GM19043 (cell line): ENCODE measurements at regions not wholly inside any gene's neighbourhood (a gene's known extent, or its start where the extent isn't known, plus 50 kb on each side); places are given as distances from the start of the nearest gene placed in this dataset.
"Not testable (repeated sequence)": the region's sequence is repeated elsewhere in the genome, so short reads cannot be mapped to it uniquely, and the experiment has no call there.

Experiments
- ATAC-seq: cut with Tn5 transposase; IDR thresholded peaks from one replicate; pipeline ENCODE4 v1.9.1; 2021; ENCODE audit warnings: low read depth; ENCODE audit not compliant: unreplicated experiment

DNA sequence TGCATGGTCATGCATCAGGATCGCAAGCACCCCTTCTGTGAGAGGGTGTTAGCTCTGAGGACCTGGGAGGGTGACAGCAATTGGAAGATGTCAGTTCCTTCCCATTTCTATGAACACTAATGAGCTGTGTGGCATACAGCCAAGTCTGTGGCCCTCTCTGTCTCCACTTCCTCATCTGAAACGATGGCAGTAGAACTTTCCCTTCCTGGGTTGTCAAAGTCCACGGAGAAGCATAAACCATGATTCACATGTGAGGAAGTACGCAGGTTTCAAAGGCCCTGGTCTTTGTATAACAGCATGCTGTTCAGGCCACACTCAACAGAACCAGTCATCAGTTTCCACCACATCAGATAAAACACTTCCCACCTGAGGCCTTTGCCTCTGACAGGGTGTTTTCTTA, 167.4 kb upstream of the RAB6C start:
- ATAC-seq, result peak; percentile 76

DNA sequence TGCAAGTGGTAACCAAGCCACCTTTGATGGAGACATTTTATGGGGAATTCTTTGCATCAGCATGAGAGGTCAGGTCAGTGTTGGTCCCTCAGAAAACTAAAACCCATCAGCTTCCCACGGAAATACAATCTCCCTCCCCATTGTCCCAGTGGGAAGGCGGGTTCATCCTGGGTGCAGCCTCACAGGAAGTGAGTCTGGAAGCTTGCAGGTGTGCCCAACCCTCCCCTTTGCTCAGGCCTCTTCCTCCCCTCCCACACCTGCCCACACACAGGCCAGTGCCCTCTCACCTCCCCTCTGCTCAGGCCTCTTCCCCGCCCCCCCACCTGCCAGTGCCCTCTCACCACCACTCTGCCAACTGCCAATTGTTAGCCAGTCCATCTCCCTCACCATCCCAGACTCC, 166.8 kb upstream of the RAB6C start:
- no peak for ATAC-seq

DNA sequence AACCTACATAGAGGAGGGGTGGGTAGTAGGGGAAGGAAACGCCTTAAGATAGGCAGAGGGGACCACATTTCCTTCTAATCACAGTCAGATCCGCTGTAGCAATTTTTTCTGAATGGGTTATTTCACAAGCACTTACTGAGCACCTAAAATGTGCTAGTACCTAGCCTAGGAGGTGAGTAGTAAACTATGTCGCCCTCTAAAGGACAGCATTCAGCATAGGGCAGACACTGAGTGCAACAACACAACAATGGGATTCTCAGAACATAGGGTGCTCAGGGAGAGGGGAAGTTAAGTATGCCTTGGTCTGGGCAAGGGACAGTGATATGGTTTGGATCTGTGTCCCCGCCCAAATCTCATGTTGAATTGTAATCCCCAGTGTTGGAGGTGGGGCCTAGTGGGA, 166.1 kb upstream of the RAB6C start:
- no peak for ATAC-seq

DNA sequence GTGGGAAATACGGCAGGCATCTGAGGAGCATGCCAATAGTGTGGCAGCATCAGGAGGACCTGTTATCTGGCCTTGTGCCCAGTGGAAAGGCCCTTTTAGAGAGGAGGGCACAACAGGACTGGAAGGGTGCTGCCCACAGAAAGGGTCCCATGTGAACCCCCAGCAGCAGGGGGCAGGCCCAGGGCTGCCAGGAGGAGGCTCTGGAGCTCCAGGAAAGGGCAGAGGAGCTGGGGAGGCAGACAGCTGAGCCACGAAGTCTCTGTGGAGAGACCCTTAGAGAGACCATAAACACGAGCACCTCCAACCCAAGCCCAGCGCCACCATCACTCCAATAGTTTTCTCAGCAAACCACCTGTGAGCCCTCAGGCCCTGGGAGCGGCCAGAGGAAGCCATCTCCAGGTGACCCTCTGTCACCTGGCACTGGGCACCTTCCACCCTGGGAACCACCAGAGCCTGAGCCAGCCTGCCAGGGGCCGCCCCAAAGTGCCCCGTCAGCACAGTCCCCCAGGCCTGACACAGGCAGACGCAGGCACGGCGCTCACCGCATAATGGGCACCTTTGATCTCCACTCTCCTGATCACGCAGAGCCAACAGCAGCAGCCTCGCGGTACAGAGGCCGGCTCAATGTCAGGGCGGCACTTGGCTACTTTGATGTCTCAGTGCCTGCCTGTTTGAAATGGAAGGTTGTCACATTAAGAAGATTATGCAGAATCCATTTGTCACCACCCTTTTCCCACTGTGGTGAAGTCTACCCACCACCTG, 162.5 kb upstream of the RAB6C start:
- no peak for ATAC-seq

DNA sequence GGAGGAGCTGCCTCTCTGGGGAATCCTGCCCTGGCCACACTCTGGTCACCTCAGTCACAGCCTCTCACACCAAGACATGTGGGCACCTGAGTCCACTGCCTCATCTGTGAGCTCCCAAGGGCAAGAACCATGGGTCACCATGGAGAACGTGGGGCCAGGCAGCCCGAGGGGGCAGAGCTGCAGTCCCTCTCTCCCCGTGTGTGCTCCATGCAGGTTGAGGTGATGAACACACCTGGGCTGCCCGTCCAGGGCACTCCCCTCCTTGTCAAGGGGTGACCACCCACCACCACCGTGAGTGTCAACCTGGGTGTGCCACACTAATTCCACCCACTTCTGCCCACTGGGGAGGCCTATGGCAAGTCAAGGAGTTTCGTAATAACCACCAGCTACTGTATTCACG, 159.6 kb upstream of the RAB6C start:
- no peak for ATAC-seq

DNA sequence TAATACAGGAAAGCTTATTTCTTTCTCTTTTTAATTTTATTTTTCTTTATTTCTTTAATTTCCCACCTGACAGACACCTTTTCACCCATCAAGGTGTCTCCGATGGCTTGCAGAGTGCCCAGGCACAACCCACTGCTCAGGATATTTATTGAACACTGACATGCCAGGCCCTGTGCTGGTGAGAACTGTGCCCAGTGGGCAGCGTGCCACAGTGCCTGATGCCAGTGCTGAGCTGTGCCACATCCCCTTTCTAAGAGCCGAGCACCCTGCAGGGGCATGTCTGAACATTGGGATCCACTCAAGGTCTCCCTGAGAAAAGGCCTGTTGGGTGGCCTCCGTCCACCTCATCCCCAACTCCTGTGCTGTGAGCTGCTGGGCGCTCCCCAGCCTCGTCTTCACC, 158.6 kb upstream of the RAB6C start:
- no peak for ATAC-seq

DNA sequence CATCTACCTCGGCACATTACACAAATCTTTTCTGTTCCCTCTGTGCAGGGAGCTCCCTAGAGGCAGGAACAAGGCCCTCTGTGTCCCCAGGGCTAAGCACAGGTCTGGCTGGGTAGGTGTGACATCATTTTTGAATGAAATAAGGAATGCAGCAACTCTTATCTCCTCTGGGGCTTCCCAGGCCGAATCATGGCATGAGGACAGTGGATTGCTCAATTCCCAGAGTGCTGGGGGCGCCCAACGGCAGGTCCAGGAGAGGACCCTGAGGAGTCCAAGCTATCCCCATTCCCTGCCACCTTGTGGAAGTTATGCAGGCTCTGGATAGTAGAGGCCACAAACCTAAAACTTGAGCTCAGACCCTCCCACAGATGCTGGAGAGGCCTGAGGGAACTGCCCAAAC, 158.0 kb upstream of the RAB6C start:
- ATAC-seq, result no peak

DNA sequence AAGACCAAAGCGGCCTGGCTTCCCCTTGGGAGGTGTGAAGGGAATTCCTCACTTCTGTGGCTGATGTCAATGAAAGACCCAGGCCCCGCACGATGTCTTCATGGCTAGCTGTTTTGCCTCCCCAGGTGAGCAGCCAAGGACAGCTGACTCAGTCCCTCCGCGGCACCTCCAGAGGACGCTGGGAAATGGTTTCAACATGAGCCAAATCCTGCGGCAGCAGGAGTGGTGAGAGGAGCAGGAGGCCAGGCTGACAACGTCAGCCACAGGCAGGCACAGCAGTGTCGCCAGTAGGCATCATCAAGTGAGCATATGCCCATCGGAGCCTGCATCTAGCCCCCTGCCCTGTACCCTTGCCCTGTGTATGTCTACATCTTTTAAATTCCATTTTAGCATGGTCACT, 156.4 kb upstream of the RAB6C start:
- ATAC-seq, result no peak

DNA sequence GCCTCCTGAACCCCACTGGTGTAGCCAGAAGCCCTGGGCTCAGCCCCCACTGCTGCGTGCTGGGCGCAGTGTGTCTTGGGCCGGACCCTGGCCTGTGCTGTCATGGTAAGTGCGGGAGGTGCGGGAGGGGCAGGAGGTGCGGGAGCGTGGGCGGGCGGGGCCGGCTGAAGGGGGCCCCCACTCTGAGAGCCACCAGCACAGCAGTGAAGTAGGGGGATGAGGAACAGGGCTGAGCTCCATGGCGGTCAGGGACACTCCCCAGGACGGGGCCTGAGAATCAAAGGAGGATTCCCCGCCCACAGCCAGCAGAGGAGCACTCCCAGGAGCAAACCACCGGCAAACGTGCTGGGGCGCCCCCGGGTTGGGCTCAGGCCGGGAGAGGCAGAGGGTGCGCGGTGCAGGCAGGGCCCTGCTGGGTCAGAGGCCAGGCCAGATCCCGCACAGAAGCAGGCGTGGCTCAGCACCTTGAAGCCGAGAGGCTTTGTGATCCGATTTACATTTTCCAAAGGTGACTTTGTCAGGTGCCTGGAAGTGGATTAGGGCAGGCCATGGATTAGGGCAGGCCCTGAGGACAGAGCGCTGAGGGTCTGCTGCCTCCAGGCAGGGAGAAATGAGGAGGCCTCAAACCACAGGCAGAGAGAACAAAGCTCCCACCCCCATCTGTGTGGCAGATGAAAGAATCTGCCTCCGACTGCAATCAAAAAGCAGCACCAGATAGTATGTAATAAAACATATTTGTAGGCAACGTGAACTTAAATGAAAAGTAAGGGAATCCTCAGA, 152.0 kb upstream of the RAB6C start:
- ATAC-seq, result no peak

DNA sequence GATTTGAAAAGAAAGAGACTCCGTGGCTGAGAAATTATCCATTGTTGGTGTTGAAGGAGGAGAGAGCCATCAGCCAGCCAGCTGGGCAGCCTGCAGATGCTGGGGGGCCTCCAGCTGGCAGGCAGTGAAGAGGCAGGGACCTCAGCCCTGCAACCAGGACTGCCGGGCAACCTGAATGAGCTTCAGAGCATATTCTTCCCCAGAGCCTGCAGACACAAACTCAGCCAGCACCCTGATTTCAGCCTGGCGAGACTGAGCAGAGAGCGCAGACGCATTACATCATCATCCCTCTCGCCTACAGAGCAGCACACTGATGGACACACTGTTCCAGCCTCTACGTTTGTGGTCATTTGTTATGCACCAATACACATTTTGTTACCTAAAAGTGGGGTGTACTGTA, 150.7 kb upstream of the RAB6C start:
- no peak for ATAC-seq

DNA sequence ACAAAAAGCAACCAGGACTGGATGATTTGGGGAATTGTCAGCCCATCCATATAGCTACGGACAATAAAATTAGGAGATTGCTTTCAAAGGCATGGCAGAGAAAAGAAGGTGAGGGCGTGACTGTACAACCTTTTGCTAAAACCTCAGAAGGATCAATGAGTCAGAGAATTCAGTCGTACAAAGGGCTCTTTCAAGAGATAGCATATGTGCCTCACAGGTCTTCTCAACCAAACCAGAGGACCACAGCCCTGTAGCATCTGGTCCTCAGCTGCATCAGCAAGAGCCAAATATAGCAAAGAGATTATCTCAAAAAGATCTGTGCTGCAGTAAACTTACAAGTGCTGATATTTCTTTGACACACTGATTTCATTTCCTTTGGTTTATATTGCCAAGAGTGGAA, 149.9 kb upstream of the RAB6C start:
- no peak for ATAC-seq

DNA sequence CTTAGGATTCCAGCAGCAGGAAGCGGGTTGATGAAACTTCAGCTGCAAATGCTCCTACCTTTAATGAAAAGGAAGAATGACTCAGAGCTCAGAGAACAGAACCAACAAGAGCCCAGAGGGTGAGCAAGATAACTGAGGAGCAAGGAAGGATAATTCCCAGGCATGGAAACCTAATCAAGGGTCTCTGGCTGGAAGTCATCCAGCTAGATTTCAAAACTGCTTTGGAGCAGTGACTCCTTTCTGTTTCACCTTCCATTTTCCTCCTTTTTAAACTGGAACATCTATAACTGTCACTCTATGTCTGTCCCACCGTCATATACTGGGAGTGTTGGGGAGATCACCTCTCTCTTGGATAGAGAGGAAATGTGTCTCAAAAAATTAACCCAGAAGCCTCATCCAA, 148.4 kb upstream of the RAB6C start:
- ATAC-seq, result no peak

DNA sequence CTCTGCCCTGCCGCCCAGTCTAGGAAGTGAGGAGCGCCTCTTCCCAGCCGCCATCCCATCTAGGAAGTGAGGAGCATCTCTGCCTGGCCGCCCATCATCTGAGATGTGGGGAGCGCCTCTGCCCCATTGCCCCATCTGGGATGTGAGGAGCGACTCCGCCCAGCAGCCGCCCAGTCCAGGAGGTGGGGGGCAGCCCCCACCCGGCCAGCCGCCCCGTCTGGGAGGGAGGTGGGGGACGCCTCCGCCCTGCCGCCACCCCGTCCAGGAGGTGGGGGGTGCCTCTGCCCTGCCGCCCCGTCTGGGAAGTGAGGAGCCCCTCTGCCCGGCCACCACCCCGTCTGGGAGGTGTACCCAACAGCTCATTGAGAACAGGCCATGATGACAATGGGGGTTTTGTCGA, 146.0 kb upstream of the RAB6C start:
- not testable (repeated sequence) for ATAC-seq

DNA sequence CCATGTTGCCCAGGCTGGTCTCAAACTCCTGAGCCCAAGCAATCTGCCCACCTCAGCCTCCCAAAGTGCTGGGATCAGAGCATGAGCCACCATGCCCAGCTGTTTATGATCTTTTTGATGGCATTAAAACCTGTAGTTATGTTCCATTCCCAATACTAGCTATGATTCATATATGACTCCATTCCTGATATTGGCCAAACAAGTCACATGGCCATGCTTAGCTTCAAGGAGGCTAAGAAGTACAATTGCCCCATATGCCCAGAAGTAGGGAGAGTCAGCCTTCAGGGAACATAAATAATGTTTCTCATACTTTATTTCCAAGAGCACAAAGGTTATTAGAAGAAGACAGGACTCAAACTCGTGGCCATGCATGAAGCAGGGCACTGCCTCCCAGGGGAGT, 132.4 kb upstream of the RAB6C start:
- ATAC-seq, result no peak

DNA sequence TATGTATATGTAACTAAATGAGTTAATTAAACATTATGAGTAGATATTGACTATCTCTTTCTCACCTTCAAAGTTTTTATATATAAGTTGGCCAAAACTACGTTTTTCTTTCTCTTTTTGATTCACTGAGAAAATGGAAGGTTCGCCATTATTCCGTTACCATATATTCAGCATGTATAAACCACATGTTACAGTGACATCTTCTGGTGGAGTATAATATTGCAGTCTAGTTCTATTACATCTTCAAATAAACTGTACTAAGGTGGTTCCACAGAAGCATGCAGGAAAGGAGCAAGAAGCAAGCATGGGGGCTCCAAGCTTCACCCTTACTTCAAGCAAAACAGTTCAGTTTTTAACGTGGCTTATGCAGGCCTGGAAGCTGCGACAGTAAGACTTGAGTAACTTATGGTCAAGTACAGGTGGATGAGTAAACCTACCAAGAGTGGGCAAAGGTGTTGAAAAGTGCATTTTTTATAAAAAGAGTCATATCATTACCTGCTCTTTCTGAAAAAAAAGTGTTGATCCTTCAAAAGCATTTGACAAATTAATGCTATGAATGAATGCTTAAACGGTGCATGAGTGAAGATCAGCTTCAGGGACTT, 129.8 kb upstream of the RAB6C start:
- ATAC-seq, result peak; percentile 83

DNA sequence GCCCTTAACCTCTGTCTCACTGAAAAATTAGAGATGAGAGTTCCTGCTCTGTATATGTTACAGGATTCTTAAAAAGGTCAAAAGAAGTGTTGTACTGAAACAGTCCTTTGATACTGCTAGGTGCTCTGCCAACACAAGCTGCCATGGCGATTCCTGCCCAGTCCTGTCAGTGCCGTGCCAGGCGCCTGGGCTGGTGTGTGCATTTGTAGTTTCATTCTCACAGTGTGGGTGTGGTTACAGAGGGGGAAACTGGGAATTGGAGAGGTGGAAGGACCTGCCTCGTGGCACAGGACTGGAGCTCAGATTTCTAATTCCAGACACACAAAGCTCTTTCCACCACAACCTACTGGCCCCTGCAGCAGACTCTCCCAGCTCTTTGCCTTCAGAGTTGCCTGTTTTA, 122.3 kb upstream of the RAB6C start:
- no peak for ATAC-seq

DNA sequence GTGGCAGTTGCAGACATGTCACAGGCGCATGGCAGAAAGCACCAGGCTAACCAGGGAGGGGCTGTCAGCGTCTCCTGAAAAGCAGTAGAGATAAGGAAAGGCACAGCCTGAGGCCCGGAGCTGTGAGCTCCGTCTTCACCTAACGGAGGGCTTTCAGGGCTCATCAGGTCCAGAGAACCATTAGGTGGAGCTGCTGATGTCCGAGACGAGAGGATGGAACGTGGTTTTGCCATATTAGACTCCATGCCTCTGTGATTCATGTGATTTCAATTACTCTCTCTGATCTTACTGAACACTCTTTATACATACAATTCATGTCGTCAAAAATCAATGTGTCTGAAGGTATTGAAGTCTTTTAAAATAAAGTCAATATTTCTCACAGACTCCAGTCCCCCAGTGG, 120.3 kb upstream of the RAB6C start:
- no peak for ATAC-seq

DNA sequence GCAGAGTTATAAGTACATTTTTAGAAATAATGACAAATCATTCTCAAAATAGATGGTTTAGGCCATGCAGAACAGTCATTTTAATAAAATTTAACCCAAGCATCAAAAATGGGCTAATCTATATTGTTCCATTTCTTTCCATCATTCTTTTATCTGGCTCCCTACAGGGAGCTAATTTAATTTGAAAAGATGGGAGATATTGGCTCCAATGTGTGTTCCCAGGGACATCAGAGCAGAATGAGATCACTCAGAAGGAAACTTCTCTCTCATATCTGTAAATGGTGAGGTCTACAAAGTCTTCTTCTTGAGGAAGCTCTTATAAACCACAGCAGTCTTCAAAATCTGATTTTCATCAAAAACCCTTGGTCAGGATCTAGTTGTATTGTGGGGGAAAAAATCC, 119.4 kb upstream of the RAB6C start:
- ATAC-seq, result no peak

DNA sequence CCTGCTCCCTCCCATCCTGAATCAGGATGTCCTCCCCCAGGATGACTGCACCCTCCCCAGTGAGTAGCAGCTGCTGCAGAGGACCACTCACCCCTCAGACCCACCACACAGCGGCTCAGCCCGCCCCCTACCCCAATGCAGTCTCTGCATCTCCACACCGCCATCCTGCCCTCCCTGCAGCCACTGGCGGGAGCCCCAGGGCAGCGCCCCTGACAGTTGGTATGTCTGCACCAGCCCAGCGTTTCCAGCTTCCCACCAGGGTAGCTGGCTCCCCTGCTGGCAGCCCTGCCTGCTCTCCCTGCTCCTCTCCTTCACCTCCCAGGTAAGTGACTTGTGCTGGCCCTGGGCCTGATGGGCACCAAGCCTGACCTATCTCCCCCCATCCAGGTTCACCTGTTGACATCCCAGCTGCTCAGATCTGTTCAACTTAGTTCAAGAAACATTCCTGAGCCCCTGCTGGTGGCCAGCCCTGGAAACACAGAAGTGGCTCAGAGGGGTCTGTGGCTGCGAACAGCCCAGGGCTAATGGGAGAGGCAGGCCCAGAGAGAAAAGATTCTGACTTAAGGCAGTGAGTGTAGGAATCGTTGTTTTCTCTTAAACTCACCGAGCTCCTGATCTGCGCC, 117.7 kb upstream of the RAB6C start:
- no peak for ATAC-seq

DNA sequence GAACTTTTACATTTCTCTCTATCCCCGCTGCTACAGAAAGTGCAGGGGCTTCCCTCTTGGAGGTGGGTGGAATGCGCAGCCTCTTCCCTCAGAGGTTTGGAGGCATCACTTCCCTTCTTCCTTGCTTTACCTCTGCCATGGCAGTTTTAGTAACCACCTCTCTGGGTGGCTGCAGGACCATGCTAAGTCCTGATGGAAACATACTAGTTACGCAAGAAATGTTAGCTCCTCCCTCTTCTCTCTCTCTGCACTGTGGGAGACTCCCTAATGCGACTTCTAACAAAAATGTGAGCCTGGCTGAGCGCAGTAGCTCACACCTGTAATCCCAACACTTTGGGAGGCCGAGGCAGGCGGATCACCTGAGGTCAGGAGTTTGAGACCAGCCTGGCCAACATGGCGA, 116.8 kb upstream of the RAB6C start:
- ATAC-seq, result no peak

DNA sequence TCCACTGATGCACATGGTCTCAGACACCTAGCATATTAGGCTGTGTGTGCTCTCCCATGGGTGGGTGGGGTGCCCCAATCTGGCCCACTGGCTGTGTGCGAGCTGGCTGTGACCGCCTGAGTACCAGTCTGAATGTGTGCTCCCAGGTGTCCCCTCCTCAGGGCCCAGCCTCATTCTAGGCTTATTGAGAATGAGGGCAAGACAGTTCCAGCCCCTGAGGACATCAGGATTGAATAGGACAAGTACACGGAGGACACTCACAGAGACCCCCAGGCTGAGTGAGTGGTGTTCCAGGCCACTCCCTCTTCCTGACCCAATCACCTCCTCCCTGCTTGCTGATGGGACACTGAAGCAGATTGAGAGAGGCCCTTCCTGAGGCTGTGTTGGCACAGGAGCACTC, 116.1 kb upstream of the RAB6C start:
- no peak for ATAC-seq
